ENCODE measurements at regions not wholly inside any gene's neighbourhood (a gene's known extent, or its start where the extent isn't known, plus 50 kb on each side); places are given as distances from the start of the nearest gene placed in this dataset.
"Not testable (repeated sequence)": the region's sequence is repeated elsewhere in the genome, so short reads cannot be mapped to it uniquely, and the experiment has no call there.

DNA sequence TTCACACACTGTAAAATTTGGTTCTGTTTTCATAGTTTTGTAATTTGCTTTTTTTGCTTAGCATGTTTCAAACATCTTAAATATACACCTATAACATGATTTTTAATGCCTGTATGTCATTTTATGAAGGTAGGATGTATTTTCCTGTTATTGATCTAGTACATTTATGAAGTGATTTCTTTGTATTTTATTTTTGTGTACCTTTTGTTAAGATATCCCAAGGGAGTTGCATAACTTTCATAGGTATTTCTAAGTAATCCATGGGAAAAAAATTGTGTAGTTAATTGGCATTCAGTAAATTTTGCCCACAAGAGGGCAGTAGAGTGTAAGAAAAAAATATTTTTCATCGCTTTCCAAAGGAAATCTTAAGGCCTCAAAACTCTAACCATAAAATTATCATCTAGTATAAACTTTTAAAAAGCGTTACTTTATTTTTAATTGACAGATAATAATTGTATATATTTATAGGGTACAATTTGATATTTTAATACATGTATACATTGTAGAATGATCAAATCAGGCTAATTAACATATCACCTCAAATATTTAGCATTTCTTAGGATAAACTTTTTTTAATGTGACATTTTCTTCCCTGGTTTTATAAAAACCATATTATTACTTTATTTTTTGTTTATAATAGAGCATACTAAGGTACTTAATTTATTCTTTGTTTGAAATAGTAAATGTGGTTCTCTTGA, 62.8 kb upstream of the ARL17B start:
- H3K36me3 ChIP-seq; ATAC-seq; H3K27ac ChIP-seq; DNase-seq; H3K4me1 ChIP-seq; H3K4me3 ChIP-seq; H3K9me3 ChIP-seq; intact Hi-C loops (cut with DNase I); H3K27me3 ChIP-seq: not testable (repeated sequence)
- WGBS, 4 donors, result 5% methylated on average over 1 of the region's 2 CpGs; no CpG with 5 or more reads in 3 of the 4 donors
- TF ChIP-seq, protein P1, sequence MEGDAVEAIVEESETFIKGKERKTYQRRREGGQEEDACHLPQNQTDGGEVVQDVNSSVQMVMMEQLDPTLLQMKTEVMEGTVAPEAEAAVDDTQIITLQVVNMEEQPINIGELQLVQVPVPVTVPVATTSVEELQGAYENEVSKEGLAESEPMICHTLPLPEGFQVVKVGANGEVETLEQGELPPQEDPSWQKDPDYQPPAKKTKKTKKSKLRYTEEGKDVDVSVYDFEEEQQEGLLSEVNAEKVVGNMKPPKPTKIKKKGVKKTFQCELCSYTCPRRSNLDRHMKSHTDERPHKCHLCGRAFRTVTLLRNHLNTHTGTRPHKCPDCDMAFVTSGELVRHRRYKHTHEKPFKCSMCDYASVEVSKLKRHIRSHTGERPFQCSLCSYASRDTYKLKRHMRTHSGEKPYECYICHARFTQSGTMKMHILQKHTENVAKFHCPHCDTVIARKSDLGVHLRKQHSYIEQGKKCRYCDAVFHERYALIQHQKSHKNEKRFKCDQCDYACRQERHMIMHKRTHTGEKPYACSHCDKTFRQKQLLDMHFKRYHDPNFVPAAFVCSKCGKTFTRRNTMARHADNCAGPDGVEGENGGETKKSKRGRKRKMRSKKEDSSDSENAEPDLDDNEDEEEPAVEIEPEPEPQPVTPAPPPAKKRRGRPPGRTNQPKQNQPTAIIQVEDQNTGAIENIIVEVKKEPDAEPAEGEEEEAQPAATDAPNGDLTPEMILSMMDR (IDR thresholded peaks at IDR 0.05), result peak in 7 of 12 donors; percentile 8 to 41 (median 23)

- H3K27ac ChIP-seq; H3K9me3 ChIP-seq; H3K36me3 ChIP-seq; ATAC-seq; intact Hi-C loops (cut with DNase I); H3K27me3 ChIP-seq; DNase-seq; H3K4me3 ChIP-seq; H3K4me1 ChIP-seq: not testable (repeated sequence)
- 88 to 93% methylated on average over 1 to 7 of the region's 7 CpGs; no CpG with 5 or more reads in 2 of the 4 donors for WGBS, 4 donors
Measured at GRCh38 chr17:46417907-46418306, 56.3 kb upstream of the ARL17B start.

DNA sequence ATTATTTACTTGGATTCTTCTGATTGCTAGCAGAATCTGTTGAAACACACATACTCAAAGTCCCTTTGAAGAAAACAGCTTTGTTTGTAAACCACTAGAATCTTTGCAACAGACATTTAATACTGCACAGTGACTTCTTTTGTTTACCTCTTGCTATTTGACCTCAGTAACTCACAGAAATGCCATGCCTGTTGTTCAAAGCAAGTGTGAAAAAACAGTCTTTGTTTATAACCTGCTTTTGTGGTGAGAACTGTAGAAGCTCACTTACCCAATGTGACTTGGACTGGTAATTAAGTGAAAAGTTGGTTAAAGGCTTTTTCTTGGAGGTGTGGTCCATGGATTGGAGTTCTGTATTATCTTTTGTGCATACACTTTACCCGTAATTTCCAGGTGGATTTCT, 55.7 kb upstream of the ARL17B start:
- H3K4me3 ChIP-seq; H3K36me3 ChIP-seq; H3K27me3 ChIP-seq; H3K27ac ChIP-seq; DNase-seq; intact Hi-C loops (cut with DNase I); H3K9me3 ChIP-seq; H3K4me1 ChIP-seq; ATAC-seq: not testable (repeated sequence)
- WGBS, 4 donors, result 95% methylated on average over 1 of the region's 1 CpG; no CpG with 5 or more reads in 3 of the 4 donors

DNA sequence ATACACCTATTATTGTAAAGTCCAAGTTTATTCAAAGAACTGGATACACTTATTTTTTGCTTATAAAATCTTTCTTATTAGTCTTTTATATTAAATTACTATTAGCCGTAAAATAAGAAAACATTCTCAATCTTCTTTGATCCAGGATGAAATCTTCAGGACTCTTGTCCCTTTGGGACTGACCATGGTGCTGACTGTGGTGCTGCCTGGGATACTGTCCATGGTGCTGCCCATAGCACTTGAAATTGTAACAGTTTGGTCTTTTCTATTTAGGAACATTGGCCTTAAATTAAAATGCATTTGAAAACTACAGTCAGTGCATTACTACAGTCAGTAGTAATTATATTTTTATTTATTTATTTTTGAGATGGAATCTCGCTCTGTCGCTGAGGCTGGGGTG, 53.0 kb upstream of the ARL17B start:
- ATAC-seq; H3K27ac ChIP-seq; H3K4me1 ChIP-seq; H3K9me3 ChIP-seq; H3K4me3 ChIP-seq; intact Hi-C loops (cut with DNase I); DNase-seq; H3K36me3 ChIP-seq; H3K27me3 ChIP-seq: not testable (repeated sequence)
- no CpG with 5 or more reads among the region's 3 CpGs for WGBS, 4 donors

- intact Hi-C loops (cut with DNase I); H3K27ac ChIP-seq; H3K4me1 ChIP-seq; H3K4me3 ChIP-seq; H3K36me3 ChIP-seq; H3K27me3 ChIP-seq; H3K9me3 ChIP-seq; ATAC-seq; DNase-seq: not testable (repeated sequence)
- WGBS, 4 donors, result 93 to 100% (median 96%) methylated on average over 2 to 3 of the region's 4 CpGs; no CpG with 5 or more reads in 1 of the 4 donors
Measured at GRCh38 chr17:46412156-46412555, 50.6 kb upstream of the ARL17B start.

DNA sequence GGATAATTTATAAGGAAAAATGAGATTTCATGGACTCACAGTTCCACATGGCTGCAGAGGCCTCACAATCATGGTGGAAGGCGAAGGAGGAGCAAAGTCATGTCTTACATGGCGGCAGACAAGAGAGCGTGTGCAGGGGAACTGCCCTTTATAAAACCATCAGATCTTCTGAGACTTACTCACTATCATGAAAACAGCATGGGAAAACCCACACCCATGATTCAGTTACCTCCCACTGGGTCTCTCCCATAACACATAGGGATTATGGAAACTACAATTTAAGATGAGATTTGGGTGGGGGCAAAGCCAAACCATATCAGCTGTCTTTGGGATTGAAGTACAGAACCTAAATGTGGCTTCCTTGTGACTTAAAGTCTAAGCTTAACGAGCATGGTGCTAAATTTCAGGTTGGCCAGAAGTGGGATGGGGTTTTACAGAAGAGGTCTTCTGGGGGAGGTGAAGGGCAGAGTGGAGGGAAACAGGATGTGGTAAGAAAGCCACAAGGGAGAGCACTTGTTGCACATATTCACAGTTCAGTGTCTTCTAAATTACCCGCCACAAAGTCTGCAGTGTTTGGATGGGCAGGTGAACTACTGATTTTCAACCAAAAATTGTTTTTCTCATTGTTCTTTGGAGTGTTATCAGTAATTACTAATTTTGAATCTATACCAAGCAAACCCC, 49.7 kb upstream of the ARL17B start:
- H3K36me3 ChIP-seq; intact Hi-C loops (cut with DNase I); H3K27me3 ChIP-seq; H3K4me1 ChIP-seq; H3K27ac ChIP-seq; ATAC-seq; H3K9me3 ChIP-seq; H3K4me3 ChIP-seq; DNase-seq: not testable (repeated sequence)
- WGBS, 4 donors, result no CpG with 5 or more reads among the region's 5 CpGs

Data from heart left ventricle (tissue), 16 donors.